Fibroblast of skin of back (primary cell): ENCODE measurements at regions not wholly inside any gene's neighbourhood (a gene's known extent, or its start where the extent isn't known, plus 50 kb on each side); places are given as distances from the start of the nearest gene placed in this dataset.

Experiments used
- DNase-seq: peaks from one replicate; pipeline ENCODE4 v3.0.0-alpha.2; 2013

DNA sequence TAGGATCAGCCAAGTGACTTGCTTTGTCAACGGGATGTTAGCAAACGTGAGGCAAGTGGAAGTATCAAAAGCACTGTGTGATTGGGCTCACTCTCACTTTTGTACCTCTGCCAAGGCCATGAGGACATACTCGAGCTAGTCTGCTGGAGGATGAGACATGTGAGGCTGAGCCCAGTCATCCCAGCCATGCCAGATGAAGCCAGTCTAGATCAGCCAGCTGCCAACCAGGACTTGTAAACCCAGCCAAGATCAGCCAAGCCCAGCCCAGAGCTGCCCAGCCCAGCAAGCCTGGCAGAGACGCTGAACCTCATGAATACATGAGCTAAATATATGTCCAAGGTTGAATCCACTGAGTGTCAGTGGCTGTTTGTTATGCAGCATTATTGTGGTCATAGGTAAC, 369.7 kb downstream of the MN1 start:
- DNase-seq = no peak

DNA sequence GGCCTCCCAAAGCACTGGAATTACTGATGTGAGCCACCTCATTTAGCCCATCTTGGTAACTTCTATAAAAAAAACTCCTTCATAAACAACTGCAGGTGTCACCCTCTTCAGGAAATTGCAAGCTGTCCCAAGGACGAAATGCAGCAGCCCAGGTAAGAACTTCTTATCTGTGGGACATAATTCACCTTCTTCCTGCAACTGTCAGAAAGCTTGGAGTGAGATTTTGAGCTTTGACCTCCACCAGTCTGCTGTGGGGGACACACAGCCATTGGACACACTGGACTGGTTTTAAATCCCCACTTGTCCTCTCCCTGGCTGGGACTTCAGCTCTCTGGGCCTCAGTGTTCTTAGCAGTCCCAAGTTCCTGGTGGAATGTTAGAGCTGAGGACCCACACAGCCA, 368.5 kb downstream of the MN1 start:
- DNase-seq = no peak

DNA sequence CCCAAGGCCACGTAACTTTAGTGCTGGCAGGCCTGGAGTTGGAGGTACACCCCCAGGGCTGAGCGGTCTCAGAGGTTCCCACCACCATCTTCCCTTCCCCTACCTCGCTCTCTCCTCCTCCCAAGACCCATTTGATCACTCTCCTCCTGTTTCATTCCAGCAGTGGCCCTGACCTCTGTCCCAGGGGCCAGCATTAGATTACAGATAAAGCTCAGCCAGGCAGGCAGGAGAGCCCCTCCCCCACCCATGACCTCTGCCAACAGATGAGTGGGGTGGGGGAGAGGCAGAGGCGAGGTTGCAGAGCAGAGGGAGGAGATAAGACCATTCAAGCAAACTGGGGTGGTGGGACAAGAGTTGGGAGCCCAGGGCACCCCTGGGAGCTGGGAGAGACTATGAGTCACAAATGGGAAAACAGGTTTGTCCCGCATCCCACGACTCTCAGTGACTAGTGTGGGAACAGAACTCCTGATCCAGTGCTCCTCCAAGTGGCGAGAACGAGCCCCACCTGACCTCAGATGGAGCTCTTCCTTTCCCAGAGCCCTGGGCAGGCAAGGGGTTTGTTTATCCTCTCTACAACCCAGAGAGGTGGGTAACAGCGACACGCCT, 367.9 kb downstream of the MN1 start:
- peak; percentile 39 for DNase-seq

DNA sequence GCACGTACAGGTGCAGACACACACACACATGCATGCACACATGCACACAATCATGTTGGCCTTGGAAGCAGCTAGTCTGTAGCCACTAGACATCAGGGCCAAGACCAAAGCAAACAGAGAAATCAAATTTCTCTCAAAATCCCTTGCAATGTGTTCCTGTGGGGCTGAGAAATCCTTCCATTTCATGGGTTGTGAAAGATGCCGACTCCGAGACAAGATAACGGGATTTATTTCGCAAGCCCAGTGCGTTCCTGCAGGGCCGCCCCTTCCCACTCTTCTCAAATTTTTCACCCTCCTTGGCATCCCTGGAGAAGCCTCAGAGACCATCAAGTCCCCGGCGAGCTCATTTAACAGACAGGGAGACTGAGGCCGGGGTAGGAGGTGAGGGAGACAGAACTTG, 366.7 kb downstream of the MN1 start:
- DNase-seq = no peak

DNA sequence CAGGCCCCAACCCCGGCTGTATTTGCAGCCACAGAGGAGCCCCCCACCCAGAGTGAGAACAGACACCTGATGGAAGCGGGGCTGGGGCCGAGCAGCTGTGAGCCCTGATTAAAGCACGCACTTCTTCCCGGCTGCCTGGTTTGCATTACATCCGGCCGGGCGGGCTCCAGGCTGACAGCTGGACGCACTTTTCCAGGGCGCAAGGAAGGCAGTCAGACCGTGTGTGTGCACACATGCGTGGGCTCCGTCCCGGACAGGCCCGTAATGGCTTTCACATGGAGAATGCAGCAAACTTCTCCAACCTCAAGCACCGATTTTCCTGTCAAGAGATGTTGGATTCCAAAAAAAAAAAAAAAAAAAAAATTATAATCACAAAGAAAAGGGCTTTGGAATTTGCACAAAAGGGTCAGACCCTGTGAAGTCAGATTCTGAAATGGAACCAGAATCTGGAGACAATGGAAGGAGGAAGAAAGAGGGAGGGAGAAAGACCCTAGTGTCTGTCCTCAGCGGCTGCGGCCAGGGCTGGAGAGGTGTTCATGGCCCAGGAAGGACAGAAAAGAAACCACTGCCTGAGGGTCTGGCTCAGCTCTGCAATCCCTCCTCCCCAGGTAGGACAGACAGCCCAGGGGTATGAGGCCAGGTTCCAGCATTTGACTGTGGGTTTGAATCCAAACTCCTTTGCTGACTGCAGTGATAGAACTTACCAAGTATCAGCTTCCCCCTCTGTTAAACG, 365.5 kb downstream of the MN1 start:
- peak; percentile 46 for DNase-seq

DNA sequence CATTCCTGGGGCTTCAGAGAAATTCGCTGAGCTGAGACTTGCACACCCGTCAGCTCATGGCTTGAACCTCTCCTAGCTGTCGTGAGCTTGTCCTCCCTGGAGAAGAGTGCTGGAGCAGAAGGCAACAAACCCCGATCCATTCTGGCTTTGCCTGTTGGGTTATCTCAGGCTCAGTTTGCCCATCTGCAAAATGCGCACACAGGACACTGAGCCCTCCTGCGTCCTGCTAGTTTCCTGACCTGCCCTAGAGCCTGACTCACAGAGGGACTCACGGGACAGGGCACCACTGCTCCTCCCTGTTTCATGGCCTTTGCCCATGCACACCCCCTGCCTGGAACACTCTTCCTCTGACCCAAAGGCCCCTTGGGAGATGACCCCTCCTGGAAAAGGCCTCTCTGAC, 365.0 kb downstream of the MN1 start:
- no peak for DNase-seq

DNA sequence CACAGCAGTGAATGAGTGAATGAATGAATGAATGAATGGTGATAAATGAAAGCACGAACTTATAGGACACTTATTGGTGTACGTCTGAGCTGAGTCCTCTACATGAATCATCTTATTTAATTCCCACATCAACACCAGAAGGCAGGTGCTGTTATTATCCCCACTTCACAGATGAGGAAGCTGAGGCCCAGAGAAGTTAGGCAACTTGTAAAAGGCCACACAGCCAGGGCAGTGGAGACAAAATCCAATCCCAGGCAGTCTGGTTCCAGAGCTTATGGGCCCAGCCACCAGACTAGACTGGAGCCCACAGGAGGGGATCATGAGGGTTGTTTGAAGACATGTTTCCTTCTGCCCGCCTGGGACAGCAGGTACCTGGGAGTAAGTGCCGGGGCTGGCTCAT, 364.0 kb downstream of the MN1 start:
- DNase-seq = no peak

DNA sequence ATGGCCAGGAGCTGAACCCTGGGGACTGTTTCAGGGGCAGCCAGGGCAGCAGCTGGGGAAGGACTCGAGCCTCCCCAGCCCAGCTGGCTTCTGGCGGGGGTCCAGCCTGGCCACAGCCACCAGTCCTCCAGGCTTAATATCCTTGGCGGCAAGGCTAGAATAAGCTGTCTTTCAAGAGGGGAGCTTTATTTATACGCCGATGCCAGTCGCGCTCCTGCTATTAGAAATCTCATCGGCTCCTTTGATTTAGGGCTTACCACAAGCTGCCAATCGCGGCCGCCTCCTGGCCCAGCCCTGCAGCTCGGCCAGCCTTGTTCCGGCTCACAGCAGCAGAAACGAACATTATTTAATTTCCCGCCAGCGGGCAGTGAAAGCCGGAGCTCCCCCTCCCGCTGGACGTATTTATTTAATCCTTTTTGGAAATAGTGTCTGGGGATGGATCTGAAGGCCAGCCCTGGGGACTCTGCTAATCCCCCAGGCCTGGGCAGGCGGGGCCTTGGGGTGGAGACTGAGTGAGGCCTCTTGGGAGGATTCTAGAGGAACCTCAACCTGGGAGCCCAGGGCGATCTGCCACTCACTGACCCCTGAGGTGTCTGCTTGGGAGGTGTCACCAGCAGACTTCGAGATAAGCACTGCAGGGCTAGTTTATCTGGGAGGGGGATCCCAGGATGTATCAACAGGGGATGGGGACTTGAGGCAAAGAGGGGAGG, 363.1 kb downstream of the MN1 start:
- DNase-seq = no peak

DNA sequence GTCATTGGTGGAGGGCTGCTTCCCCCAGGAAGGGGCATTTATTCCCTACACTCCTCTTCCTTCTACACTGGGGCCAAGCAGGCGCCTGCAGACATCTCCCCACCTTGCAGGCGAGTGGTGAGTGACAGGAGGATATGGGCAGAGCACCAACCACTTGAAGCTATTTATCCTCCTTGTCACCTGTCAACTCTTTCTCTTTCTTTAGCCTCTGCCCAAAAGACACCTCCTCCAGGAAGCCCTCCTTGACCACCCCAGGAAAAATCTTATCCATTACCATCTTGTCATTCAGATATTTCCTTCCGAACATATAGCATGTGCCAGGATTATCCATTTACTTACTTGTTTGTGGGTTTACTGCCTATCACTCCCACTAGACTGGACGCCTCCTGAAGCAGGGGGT, 362.4 kb downstream of the MN1 start:
- no peak for DNase-seq

DNA sequence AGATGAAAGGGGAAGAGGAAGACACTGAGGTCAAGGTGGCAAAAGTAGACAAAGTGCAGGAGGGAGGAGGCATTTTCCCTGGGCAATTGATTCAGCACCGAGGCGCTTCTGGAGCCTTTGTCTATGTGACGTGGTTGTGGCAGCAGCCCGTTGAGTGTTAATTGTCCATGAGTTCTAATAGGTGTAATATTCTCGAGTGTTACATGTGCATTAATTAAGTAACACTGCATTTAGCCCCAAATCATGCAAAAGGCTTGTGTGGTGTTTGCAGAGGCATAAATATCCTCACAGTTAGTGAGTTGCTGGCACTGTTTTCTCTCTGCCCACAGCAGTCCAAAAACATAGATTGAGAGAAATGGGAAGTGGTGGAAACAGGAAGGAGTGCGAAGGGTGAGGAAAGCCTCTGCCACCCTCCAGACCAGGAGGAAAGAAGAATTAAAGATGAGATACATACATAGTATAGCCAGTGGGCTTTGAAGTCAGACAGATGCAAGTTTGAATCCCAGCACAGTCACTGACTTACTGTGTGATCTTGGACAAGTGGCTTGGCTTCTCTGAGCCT, 361.2 kb downstream of the MN1 start:
- no peak for DNase-seq

DNA sequence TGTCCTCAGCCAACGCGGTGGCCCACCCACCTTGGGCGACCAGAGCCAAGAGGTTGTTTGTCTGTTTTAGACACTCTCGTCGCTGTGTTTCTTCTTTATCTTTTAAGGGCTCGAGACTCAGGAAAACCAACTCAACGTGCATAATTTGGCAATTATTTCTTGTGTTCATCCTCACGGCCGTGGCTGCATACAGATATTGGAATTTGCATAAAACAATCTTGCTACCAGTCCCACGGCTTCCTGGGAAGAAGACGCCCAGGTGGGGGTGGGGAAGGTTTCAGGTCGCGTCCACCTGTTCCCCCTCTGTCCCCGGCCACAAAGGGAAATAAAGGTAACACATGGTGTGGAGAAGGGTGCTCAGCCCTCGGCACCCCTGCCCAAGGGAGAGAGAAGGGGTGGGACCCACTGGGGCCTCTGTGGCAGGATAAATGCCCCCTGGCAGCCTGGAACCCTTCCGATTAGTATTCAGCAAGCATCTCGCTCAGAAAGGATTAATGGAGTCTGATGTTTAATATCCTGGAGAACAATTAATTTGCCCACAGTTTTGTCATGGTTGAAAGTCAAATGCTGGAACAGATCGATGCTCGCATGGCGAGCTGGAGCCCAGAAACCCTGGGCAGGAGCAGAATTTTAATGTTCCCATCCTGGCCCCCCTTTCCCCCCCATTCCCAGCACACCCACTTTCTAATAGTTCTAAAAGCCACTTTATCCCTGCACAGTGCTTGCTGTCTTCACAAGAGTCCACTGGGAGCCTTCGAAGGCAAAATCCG, 359.7 kb downstream of the MN1 start:
- no peak for DNase-seq

DNA sequence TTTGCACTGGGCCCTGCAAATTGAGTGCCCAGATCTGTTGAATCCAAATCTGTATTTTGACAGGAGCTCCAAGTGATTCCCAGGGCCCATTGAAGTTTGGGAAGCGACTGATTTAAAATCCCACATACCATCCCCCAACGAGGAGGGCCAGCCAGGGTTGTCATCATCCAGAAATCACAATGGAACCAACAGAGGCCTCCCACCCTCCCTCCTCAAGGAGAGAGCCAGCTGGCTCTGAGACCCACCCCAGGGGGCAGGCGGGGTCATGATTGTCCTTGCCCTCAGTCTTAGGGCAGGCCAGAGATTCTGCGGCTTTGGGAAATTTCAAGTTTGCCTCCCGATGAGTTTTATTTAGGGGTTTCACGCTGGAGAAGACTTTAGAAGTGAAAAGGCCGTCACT, 358.2 kb downstream of the MN1 start:
- DNase-seq = no peak

DNA sequence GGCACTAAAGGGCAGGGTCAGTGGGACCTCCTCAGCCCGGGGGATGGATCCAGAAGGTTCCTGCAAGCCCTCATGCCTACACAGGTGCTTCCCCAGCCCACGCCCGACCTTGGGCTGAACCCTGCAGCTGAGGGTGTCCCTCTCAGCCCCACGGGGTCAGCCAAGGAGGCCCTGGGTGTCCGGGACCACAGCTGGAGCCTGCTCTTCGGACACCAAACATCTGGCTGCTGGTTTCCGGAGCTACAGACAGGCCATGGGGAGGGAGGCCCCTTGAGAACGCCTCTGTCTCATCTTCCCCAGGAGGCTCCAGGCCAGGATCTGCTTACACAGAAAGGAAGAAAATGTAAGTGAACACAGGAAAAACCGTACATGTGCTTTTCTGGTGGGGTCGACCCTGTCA, 355.7 kb downstream of the MN1 start:
- DNase-seq = no peak

DNA sequence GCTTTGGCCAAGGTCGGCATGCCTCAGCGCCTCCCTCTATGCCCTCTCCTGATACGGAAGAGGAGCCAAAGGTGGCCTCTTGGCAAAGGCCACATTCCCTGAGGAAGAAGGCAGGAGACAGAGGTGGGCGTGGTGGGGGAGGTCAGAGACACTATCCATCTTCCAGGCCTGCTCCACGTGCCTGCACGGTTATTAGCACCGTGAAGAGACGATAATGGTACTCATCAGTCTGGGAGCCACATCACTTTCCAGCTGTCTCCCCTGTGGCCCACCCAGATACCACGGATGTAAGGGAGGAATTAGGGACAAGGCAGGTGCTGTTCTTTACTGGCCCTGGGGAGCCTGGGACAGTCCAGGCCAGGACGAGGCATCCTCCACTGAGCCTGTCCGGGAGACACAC, 354.3 kb downstream of the MN1 start:
- DNase-seq = no peak

DNA sequence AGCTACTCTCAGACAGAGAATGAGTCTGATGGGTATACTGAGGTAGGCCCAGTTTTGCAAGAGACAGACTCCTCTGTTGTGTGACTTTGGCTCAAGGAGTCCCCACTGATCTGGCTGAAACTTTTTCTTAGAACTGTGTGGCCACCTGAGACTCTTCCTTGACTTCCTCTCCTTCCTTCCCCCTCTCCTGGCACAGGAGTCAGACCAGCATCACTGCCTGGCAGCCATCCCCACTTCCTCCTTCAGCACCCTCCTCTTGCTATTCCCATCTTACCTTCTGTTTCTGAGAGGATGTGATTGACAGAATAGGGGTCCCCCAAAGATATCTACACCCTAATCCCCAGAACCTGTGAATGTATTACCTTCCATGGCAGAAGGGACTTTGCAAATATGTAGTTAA, 351.1 kb downstream of the MN1 start:
- DNase-seq = no peak

DNA sequence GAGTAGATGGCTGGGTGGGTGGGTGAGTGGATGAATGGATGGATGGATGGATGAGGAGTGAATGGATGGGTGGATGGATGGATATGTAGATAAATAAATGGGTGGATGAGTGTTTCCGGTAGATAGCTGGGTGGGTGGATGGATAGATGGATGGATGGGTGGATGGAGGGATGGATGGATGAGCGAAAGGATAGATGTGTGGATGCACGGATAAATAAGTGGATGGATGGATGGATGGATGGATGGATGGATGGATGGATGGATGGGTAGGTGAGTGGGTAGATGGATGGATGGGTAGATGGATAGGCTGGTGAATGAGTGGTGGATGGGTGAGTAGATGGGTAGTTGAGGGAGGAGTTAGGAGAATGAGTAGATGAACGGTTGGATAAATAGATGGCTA, 349.3 kb downstream of the MN1 start:
- no peak for DNase-seq

DNA sequence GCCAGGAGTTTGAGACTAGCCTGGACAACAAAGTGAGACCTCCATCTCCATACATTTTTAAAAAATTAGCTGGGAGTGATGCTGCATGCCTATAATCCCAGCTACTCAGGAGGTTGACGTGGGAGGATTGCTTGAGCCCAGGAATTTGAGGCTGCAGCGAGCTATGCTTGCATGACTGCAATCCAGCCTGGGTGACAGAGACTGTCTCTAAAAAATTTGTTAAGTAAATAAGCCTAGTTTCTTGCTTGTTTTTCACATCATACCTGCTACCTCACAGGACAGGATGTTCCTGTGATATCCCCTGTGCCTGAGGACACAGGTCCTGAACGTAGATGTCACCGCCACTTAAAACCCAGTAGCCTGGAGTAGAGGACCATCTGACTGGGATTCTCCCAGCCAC, 348.6 kb downstream of the MN1 start:
- DNase-seq = peak; percentile 76

DNA sequence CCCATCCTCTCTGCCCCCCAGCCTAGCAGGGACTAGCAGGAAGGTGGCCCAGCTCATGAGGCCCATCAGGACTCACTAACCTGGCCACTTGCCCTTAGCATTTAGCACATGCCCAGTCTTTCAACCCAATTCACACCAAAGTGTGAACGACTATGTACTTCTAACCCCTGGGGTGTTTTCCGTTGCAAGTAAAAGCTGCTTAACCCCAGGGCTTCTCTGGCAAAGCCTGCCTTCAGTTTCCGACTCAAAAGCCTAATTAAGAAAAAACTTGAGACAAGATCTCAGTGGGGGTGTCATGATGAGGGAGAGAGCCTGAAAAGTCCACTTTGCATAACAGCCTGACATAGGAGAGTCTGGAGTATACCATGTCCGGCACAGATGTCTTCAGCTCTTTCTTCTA, 347.8 kb downstream of the MN1 start:
- no peak for DNase-seq

DNA sequence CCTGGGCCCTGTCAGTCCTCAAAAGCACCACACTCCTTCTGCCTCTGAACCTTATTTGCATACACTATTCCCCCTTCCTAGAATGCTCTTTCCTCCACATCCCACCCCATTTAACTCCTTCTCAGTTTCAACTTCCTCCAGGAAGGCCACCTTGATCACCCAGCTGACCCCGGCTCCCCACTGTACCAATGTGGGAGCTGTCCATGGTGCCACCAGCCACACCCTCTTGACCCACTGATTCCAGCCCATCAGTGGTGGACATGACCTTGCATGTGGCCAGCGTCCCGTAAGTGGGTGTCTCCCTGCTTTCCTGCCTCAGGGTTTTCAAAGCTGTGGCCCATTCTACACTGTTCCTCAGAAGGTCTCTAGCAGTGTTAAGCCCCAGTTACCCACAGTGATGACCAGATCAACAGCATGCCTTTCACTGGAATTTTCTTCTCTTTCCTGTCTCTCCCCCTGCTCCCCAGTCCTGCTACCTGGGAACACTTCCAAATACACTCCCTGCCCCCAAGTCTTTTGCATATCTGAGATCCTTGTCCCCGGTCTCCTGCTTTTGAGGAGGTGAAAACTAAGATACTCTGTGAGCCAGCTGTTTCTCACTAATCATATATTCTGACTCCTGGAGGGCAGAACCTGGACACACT, 346.6 kb downstream of the MN1 start:
- peak; percentile 34 for DNase-seq

DNA sequence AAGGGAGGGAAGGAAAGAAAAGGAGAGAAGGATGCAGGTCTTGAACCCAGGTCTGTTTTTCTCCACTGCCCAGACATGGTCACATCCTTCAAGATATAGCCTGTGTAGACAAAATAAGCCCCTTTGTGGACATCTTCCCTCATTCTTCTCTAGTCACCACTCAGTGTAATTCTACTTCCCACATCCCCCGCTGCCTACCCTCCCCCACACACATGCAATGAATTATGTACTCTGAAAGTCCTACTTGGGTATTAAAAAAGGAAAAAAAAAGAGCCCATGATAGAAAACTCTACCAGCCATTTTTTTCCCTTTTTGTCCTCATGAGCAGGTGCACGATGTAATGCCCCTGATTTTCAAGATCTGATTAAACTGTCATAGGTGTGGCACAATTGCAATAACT, 346.0 kb downstream of the MN1 start:
- no peak for DNase-seq

DNA sequence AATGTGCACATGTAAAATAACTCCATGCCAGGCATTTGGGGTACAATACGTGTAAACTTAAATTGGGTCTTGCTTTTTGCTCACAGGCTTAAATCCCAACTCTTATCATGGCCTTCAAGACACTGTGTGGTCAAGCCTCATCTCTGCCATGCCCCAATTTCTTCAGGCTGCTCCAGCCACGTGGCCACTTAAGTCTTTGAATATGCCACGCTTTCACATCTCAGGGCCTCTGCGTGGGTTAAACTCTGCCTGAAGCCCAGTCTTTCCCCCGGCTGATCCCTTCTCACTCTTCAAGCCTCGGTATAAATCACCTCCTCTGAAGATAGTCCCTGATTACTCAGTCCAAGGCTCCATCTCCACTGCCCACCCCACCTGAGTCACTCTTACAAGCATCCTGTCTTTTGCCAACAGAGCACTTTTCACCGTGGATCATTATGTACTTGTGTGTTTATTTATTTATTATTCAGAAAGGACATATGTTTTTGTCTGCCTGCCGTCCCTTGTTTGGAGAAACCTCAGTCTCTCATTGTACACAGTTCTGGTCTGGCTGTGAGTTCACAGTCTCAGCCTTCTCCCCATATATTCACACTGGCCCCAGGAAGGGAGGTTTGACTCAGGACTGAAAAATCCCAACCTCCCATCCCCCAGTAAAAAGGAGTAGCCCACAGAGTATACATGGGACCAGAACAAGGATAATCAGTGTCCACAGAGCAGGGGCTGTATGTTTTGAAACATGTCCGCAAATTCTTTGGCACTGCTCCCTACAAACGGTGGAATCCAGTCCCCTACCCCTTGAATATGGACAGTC, 344.7 kb downstream of the MN1 start:
- peak; percentile 98 for DNase-seq

DNA sequence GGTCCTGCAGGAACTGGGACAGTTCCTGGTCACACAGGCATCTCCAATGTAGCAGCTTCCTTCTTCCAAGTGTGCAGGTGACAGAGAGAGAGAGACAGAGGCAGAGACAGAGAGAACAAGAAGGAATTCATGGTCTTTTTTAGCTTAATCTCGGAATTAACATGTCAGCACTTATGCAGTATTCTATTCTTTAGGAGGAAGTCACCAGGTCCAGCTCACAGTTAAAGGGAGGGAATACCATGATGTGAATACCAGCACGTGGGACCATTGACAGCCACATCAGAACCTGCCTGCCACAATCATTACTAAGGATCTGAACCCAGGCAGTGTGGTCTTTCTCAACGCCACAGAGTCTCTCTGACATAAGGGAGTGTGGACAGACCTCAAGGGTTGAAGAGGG, 341.6 kb downstream of the MN1 start:
- DNase-seq = peak; percentile 19
